ENCODE measurements at regions not wholly inside any gene's neighbourhood (a gene's known extent, or its start where the extent isn't known, plus 50 kb on each side); places are given as distances from the start of the nearest gene placed in this dataset.
"Not testable (repeated sequence)": the region's sequence is repeated elsewhere in the genome, so short reads cannot be mapped to it uniquely, and the experiment has no call there.

DNA sequence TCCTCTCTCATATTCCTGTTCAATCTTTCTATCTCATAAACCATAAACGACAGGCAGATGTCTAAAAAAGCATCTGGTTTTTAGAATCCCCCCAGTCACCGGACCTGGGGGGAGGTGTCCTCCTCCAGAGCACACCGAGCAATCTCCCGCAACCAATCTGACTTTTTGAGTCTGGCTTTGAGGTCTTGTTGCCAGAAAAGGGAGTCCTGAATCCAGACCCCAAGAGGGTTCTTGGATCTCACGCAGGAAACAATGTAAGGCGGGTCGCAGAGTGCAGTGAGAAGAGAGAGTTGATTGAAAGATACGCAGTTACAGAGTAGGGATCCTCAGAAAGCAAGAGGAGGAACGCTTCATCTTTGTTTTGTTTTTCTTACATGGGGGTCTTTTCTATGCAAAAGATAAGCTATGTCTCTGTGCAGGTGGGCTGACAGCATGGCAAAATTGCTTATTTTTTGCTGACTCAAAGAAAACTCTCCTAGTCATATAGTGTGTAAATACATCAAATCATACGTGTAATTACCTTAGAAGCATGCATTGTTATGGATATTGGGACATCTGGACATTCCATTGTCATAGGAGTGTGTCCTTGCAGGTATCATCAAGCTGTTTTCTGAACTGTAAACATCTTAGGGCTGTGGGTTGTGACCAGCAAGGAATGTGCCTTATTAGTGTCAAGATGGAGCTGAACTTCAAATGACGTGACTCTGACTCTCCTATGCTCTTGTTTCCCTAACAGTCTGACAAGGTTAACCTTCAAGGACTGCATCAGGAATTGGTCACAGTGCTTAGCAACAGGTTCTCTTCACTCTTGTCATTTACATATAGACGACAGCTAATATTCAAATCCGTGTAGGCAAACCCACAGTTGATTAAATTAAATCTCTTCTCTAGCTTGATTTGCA is 159.3 kb upstream of the DAPK1 start:
- no peak for DNase-seq

DNA sequence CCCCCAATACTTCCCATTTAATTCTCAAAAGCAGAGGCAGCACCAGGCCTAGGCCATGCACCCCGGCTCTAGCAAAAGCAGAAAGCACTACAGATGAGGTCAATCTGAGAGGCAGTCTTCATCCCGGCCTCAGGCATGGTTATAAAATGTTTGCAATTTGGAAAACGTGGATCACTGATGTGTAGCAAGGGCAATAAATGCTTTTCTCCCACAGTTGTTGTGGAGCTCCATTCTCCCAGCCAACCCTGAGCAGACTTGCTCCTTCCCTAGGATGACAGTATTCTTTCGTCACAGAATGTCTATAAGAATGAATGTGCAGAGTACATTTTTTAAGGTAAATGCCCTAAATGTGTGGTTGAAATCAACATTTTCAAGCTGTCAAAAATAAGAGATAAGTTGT is 157.3 kb upstream of the DAPK1 start:
- no peak for DNase-seq

DNA sequence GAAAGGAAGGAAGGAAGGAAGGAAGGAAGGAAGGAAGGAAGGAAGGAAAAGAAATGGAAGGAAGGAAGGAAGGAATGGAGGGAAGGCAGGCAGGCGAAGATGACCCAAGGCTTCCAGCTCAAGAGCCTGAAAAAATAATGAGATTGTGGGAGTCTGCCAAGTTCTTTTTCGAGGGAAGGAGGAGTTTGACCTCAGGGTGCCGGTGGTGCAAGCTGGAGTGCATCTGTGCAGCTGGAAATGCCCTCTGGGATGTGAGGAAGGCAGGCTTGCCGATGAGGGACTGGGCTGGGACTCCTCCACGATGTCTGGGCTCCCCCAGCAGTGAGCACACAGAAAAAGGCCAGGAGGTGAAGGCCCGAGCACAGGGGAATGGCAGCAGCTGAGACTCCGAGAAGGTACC is 154.9 kb upstream of the DAPK1 start:
- DNase-seq = no peak

DNA sequence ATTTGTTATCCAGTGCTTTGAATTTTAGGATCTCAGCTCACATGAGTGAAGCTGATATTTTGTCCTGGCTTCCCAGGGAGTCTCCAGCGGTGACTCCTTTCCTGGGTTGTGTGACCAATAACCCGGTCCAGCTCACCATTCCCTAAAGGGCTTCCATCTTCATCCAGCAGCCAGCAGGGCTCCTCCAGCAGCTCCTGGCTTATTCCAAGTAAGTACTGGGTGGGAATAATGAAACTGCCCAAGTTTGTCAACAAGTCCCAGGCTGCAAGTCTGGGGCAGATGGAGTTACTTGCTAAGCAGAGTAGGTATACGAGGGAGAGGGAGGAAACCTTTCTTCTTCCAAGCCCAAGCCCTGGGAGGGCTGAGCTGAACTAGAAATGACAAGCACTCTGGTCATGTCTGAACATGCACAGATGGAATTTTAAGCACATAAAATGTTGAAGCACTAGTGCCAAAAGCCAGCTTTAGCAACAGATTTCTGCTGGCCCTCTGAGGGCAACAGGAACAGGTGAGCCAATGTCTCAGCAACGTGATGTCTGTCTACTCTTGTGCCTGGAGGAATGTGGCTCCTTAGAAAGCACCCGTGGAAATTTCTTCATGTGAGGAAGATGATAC is 153.7 kb upstream of the DAPK1 start:
- no peak for DNase-seq

DNA sequence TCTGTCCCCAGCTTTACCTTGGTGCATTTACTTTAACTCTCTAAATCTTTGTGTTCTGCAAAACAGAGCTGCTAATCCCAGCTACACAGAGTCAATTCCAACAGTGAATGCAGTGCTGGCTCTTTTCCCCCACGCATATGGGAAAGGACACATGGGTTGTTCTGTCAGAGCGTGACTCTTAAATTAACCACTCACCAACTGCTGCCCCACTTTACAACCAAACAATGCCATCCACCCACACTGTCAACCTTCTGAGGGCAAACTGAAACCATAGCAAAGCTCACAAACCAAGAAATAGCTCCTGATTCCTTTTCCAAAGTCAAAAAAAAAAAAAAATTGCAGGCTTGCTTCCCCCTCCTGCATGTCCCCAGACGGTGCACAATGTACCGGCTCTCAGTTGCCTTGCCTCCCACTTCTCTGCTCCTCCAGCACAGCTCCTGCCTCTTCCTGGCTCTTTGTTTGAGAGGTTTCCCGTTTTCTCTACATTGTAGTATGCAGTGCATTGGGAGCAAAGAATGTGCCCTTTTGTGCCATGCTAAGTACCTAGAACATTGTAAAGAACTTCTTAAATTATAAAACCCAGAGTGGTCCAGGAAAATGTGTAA is 151.5 kb upstream of the DAPK1 start:
- DNase-seq = no peak

DNA sequence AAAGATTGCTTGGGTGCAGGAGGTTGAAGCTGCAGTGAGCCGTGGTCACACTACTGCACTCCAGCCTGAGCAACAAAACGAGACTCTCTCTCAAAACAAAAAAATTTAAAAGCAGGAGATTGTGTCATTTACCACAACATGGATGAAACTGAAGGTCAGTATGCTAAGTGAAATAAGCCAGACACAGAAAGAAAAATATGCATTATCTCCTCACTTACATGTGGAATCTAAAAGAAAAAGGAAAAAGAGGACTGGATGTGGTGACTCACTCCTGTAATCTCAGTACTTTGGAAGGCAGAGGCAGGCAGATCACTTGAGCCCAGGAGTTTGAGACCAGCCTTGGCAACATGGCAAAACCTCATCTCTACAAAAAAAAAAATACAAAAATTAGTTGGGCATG is 146.8 kb upstream of the DAPK1 start:
- no peak for DNase-seq

DNA sequence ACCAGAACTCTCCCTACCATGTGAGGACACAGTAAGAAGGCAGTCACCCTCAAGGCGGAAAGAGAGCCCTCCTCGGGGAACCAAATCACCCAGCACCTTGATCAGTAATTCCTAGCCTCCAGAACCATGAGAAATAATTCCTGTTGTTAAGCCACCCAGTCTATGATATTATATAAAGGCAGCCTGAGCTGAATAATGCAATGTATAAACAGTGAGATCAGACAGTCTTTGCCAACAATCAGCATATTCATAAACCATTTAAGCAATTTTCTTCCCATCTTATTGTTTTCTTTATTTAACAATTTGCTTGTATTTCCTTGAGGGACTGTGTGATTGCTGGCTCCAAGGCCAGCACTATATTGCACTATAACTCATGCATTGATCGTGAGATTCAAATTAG is 144.4 kb upstream of the DAPK1 start:
- no peak for DNase-seq

DNA sequence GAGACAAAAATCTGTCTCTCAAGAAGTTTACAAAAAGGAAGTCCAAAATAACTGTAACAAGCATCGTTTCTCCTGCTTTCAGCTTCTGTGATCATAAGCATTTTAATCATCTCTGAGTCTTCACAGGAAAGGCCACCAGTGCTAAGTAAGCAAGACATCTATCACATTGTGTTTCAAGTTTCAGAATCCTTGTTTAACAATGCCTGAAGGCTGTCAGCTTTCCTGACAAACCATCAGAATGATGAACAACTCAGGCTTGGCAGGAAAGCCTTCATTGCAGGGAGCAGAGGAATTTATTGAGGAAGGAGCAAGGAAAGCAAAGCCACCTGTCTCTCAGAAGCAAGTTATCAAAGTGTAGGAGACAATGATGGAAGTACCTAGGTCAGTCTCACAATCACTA is 143.5 kb upstream of the DAPK1 start:
- no peak for DNase-seq

DNA sequence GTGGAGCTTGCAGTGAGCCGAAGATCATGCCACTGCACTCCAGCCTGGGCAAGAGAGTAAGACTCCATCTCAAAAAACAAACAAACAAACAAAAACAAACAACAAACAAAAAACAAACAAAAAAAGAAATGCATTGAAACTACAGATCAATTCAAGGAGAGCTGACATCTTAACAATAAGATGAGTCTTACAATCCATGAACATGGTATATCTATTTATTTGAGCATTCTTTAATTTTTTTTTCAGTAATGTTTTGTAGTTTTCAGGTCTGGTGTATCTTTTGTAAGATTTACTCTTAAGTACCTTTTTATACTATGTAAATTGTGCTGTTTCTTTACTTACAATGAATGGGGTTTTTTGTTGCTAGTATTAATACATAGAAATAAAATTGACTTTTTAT is 140.1 kb upstream of the DAPK1 start:
- DNase-seq = no peak

DNA sequence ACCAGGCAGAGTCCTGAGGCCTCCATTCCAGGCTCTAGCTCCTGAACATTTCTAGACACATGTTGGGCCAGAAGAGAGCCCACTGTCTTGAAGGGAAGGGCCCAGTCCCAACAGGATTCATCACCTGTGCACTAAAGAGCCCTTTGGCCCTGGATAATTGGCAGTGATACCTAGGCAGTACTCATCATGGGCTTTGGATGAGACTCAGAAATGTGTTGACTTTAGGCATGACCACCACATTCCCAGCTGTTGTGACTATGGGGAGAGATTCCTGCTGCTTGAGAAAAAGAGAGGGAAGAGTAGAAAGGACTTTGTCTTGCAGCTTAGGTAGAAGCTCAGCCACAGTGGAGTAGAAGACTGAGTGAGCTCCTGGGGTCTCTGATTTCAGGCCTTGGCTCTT is 138.4 kb upstream of the DAPK1 start:
- DNase-seq = no peak

DNA sequence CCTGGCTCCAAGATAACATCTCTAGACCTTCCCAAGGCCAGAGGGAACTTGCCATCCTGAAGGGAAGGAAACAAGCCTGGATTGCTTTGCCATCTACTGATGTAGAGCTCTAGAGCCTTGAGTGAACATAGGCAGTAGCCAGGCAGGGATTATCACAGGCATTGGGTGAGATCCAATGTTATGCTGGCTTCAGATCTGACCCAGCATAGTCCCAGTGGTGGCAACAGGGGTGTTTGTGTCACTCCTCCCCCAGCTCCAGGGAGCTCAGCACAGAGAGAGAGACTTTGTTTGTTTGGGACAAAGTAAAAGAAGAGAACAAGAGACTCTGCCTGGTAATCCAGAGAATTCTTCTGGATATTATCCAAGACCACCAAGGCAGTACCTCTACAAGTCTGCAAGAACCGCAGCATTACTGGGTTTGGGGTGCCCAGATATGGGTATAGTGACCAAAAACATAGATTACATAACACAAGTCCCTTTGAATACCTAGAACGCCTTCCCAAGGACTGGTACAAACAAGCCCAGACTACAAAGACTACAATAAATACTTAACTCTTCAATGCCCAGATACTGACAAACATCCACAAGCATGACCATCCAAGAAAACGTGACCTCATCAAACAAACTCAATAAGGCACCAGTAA is 137.6 kb upstream of the DAPK1 start:
- DNase-seq = no peak

DNA sequence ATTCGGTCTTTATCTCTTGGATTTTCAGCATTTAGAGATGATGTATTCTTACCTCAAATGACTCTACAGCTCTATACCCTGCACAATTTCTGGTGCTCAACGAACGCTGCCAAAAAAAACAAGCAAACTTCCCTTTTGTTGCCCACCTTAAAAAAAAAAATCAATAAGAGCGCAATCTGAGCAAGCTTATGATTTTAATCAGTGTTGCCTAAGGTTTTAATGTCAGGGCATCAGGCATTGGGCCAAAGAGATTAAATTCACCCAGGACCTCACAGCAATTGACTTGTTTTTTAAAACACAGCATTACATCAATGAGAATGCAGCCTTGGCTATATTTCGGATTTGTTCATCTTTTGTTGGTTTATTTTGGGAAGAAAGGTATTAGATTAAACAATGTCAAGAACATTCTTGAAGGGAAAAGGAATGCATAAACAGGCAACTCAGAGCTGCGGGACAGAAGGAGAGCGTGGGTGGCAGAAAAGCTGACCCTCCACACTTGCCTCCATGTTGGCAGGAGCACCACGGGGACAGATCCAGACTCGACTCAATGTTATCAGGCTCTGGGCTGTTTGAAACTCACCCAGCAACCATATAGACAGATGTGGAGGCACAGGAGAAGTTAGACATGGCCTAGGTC is 127.5 kb upstream of the DAPK1 start:
- DNase-seq = no peak

DNA sequence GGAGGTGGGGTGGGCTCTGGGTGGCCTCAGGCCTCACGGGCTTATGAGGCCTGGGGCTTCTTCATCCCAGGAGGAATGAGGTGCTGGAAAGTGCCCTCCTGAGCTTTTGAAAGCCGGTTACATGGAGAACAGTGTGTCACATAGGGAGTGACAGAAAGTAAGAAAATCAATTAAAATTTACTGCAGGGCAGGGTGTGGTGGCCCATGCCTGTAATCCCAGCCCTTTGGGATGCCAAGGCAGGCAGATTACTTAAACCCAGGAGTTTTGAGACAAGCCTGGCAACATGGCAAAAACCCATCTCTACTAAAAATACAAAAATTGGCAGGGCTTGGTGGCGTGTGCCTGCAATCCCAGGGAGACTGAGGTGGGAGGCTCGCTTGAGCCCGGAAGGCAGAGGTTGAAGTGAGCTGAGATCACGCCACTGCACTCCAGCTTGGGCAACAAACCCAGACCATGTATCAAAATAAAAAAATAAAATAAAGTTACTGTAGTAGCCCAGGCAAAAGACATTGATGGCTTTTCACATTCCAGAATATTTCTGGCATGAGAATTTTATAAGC is 125.8 kb upstream of the DAPK1 start:
- no peak for DNase-seq

DNA sequence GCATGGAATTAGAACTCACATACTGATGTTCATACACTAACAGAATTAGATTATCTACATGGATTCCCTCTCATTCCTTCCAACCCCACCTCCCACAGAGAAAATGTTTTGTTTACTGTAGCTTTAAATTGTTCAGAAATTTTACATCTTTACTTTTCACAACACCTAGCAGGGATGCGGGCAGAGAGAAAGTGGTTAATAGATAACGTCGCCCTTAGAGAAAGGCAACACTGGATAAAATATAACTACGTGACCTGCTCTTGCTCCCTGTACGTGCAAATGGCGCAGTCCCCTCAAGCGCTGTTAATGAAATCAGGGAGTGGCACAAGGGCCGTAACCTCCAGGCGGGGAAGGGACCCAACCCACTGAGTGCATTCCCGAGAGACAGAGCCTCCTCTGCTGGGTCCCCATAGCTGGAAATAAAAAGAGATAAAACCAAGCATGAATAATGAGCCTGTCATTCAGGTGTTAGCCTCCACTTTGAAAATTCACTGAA is 125.3 kb upstream of the DAPK1 start:
- DNase-seq = no peak

DNA sequence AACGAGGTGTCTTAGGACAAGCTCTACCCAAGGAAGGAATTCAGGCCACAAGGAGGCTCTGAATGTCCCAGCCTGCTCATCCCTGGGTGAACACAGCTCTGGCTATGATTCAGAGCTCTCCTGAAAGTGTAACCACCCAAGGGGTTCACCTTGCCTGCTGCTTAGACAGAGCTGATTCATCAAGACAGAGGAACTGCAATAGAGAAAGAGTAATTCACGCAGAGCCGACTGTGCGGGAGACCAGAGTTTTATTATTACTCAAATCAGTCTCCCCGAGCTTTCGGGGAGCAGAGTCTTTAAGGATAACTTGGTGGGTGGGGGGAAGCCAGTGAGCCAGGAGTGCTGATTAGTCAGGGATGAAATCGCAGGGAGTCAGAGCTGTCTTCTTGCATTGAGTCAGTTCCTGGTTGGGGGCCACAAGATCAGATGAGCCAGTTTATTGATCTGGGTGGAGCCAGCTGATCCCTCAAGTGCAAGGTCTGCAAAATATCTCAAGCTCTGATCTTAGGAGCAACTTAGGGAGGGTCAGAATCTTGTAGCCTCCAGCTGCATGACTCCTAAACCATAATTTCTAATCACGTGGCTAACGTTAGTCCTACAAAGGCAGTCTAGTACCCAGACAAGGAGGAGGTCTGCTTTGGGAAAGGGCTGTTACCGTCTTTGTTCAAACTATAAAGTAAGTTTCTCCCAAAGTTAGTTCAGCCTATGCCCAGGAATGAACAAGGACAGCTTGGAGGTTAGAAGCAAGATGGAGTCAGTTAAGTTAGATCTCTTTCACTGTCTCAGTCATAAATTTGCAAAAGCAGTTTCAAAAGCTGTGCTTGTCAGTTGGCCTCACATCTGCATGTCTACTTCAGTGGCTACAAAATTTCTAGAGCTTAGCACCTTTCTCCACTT is 123.4 kb upstream of the DAPK1 start:
- DNase-seq = not testable (repeated sequence)

DNA sequence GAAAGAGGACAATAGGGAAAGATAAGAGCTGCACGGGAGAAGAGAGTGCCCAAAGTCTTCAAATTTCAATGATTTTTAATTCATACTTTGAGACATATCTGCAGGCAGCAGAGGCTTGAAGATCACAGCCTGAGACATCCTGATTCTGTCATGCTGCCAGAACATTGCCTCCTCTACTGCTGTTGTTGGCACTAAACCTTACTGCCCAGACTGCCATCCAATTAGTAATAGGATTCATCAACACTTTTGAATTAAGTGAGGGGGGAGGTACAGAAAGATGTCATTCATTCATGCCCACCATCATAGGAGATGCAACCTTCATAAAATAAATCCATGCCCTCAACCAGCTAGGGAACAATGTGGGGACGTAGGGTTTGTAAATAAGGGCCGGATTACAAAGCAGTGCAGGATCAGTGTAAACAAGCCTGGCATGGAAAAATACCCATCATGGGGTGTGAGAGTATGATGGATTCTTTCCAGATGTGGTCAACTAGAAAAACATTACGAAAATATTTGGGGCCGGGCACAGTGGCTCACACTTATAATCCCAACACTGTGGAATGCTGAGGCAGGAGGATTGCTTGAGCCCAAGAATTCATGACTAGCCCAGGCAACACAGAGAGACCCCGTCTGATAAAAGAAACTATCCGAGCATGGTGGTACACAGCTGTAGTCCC is 122.1 kb upstream of the DAPK1 start:
- no peak for DNase-seq

DNA sequence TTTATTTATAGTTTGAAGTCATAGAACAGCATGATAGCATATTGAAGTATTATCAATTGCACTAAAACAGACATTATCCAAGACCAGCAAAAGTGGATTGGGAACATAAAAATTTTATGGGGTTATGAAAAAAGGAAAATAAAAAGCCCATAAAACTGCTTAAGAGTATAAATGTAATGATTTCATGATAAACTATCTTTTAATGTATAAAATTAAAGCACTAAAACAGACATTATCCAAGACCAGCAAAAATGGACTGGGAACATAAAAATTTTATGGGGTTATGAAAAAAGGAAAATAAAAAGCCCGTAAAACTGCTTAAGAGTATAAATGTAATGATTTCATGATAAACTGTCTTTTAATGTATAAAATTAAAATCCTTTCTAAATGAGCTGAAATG is 119.0 kb upstream of the DAPK1 start:
- DNase-seq = no peak

DNA sequence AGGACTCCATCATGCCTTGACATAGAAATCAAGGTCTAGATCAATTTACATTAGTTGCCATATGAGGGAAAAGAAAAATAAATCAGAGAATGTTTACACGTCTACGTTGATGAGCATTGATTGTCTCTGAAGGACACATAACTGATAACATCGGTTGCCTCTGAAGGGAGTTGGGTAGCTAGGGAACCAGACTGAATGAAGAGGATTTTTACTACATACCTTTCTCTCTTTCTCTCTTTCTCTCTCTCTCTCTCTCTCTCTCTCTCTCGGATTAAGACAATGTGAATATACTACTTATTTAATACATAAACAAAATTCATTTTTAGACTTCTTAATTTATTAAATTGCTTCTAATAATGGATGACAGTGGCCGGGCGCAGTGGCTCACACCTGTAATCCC is 118.4 kb upstream of the DAPK1 start:
- no peak for DNase-seq

DNA sequence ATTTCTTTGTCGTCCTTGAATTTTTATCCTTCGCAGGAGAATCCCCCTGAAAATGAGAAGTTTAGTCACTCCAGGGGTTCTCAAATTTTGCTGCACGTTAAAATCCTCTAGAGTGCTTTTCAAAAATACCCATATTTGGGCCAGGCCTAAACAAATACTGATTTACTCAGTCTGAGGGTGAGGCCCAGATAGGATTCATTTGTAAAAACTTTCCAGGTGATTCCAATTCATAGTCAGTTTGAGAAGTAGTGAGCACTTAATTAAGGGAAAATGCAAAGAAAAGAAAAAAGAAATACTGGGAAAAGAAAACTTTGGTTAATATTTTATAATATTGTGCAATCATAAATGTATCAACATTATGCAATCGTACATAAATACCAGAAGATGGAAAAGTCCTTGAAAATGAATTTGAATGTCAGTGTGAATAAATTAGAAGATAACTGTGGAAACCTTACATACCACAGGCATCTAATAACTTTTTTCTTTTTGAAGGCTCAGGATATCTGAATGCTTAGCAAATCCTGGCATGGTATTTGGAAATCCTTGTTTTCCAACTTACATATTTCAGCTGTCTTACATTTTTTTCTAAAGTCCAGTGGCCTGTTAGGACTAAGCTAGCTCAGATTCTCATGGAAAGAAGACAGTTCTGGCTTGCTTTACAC is 116.5 kb upstream of the DAPK1 start:
- DNase-seq = no peak

DNA sequence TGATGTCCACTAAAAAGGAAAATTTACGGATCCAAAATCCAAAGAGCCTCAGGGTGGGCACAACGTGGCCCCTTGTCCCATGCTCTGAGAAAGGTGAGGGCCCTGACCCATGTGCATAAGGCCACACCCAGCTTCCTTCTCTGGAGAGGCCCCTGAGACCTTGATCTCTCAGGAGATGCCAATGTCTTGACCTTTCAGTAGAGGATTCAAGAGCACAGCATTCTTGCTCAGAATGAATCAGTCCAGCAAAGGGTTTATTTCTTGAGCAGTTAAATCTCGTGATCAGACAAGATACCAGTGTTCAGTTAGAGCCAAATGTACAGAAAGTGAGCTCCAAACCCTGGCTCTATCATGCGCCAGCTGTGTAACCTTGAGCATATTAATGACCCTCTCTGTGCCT is 115.9 kb upstream of the DAPK1 start:
- DNase-seq = no peak

All from stimulated activated CD4-positive, alpha-beta T cell treated with anti-CD3 and anti-CD28 coated beads, Interleukin-4, amount 100 ng/mL, for 4 hours (primary cell).